Tibial artery (tissue), 4 donors: ENCODE measurements at regions not wholly inside any gene's neighbourhood (a gene's known extent, or its start where the extent isn't known, plus 50 kb on each side); places are given as distances from the start of the nearest gene placed in this dataset.

ENCODE experiments used
- DNase-seq, 2 donors: peaks; one replicate each; pipeline ENCODE4 v3.0.0-alpha.2; 2019
- H3K27ac ChIP-seq, 2 donors: fragments of 200-600 bp; sonication (generic) in 1 of 2; 1 replicate in 1 of 2; 2 replicates in 1 of 2; pipeline ENCODE4 v1.5.1; 2018 to 2019; ENCODE audit warnings: mild to moderate bottlenecking in 1 of 2
- H3K27me3 ChIP-seq, 2 donors: fragments of 200-600 bp; sonication (generic) in 1 of 2; one replicate each; pipeline versions ENCODE4 v1.5.1 to v1.6.0; 2016 to 2019
- H3K36me3 ChIP-seq, 3 donors: fragments of 200-600 bp; sonication (generic) in 2 of 3; one replicate each; pipeline ENCODE4 v1.5.1; 2016 to 2019; ENCODE audit warnings: mild to moderate bottlenecking in 2 of 3
- H3K4me1 ChIP-seq, 4 donors: fragments of 200-600 bp; sonication (generic) in 2 of 4; 1 replicate in 3 of 4; 2 replicates in 1 of 4; pipeline ENCODE4 v1.5.1; 2016 to 2019
- H3K4me3 ChIP-seq, 2 donors: fragments of 200-600 bp; sonication (generic) in 1 of 2; 1 replicate in 1 of 2; 2 replicates in 1 of 2; pipeline ENCODE4 v1.5.1; 2018 to 2019; ENCODE audit warnings: mild to moderate bottlenecking in 2 of 2
- H3K9me3 ChIP-seq, 3 donors: fragments of 200-600 bp; sonication (generic) in 1 of 3; one replicate each; pipeline ENCODE4 v1.5.1; 2016 to 2019
- CTCF ChIP-seq, 2 experiments: fragments of 200-600 bp in 1 of 2; fragments of 450-650 bp in 1 of 2; IDR thresholded peaks; one replicate each; pipeline ENCODE4 v1.5.1; 2017 to 2019; ENCODE audit warnings: antibody characterized with exemption in 2 of 2, mild to moderate bottlenecking in 1 of 2, moderate library complexity in 1 of 2
- intact Hi-C: fragments of 100-400 bp; cut with DNase I; formaldehyde crosslinking; loops from one replicate; pipeline ENCODE4 v1.15.0; 2023; ENCODE audit warnings: low total_unique reads

- Histone ChIP-seq H3K36me3 (no peaks in the 10 kb centered on the region), H3K4me1 (peaks cover 0 to 6% (median 0%) of the 10 kb centered on the region in 4 donors), H3K9me3 (no peaks in the 10 kb centered on the region), H3K27ac (no peak overlapping the region), H3K27me3 (no peaks in the 10 kb centered on the region), H3K4me3 (no peak overlapping the region)
- no peak for TF ChIP-seq CTCF (IDR thresholded peaks at IDR 0.05)
- DNase-seq: no peak
- intact Hi-C loops: no loop called here
Observed at GRCh38 chr4:124953486-124953885, 241.0 kb upstream of the ANKRD50 start.

- H3K4me3 ChIP-seq: no peak overlapping the region
- DNase-seq: no peak
- no peak for TF ChIP-seq CTCF (IDR thresholded peaks at IDR 0.05)
- peaks cover 0 to 9% (median 1%) of the 10 kb centered on the region in 4 donors for H3K4me1 ChIP-seq
- H3K27me3 ChIP-seq: no peaks in the 10 kb centered on the region
- H3K9me3 ChIP-seq: no peaks in the 10 kb centered on the region
- H3K36me3 ChIP-seq: no peaks in the 10 kb centered on the region
- intact Hi-C loops: no loop called here
- no peak overlapping the region for H3K27ac ChIP-seq
Observed at GRCh38 chr4:124953061-124953460, 240.5 kb upstream of the ANKRD50 start.

- Histone ChIP-seq H3K27me3 (no peaks in the 10 kb centered on the region), H3K4me3 (no peak overlapping the region), H3K9me3 (no peaks in the 10 kb centered on the region), H3K36me3 (no peaks in the 10 kb centered on the region), H3K27ac (no peak overlapping the region), H3K4me1 (peaks cover 0 to 13% (median 3%) of the 10 kb centered on the region in 4 donors)
- intact Hi-C loops: no loop called here
- no peak for TF ChIP-seq CTCF (IDR thresholded peaks at IDR 0.05)
- DNase-seq: no peak
Observed at GRCh38 chr4:124952601-124953000, 240.1 kb upstream of the ANKRD50 start.

- H3K4me1 ChIP-seq: peaks cover 0 to 23% (median 3%) of the 10 kb centered on the region in 4 donors
- H3K9me3 ChIP-seq: no peaks in the 10 kb centered on the region
- no peak overlapping the region for H3K27ac ChIP-seq
- no peak overlapping the region for H3K4me3 ChIP-seq
- no peak for DNase-seq
- no peak for TF ChIP-seq CTCF (IDR thresholded peaks at IDR 0.05)
- no peaks in the 10 kb centered on the region for H3K36me3 ChIP-seq
- H3K27me3 ChIP-seq: no peaks in the 10 kb centered on the region
- intact Hi-C loops: no loop called here
Observed at GRCh38 chr4:124948976-124949597, 236.6 kb upstream of the ANKRD50 start.

- no peak overlapping the region for H3K4me3 ChIP-seq
- no peaks in the 10 kb centered on the region for H3K9me3 ChIP-seq
- no peak for DNase-seq
- intact Hi-C loops: no loop called here
- TF ChIP-seq CTCF (IDR thresholded peaks at IDR 0.05): no peak
- H3K27ac ChIP-seq: no peak overlapping the region
- H3K36me3 ChIP-seq: no peaks in the 10 kb centered on the region
- peaks cover 0 to 23% (median 3%) of the 10 kb centered on the region in 4 donors for H3K4me1 ChIP-seq
- no peaks in the 10 kb centered on the region for H3K27me3 ChIP-seq
Observed at GRCh38 chr4:124947622-124948265, 235.2 kb upstream of the ANKRD50 start.
